GM23338 (cell line): ENCODE measurements at regions not wholly inside any gene's neighbourhood (a gene's known extent, or its start where the extent isn't known, plus 50 kb on each side); places are given as distances from the start of the nearest gene placed in this dataset.

ENCODE experiments used
- CTCF ChIP-seq, 2 experiments: fragments of 200-600 bp in 1 of 2; sonication (generic) in 1 of 2; conservative IDR thresholded peaks; 2 replicates each; pipeline versions ENCODE4 v1.5.1 to v1.6.1; 2016 to 2017; ENCODE audit warnings: antibody characterized with exemption in 2 of 2, low read depth in 2 of 2, mild to moderate bottlenecking in 2 of 2, moderate library complexity in 1 of 2
- EZH2 ChIP-seq: fragments of 200-600 bp; sonication (generic); IDR thresholded peaks from one replicate; pipeline ENCODE4 v1.8.0; 2017; ENCODE audit warnings: antibody characterized with exemption, mild to moderate bottlenecking, low read depth; ENCODE audit not compliant: unreplicated experiment
- REST ChIP-seq: IDR thresholded peaks from one replicate; pipeline ENCODE4 v1.6.1; 2018; ENCODE audit warnings: antibody characterized with exemption; ENCODE audit not compliant: unreplicated experiment

- no peak for TF ChIP-seq EZH2
- TF ChIP-seq CTCF (conservative IDR thresholded peaks at IDR 0.05; ENCODE audit: low read depth in 2 of 2): no peak
- TF ChIP-seq REST: no peak
These were observed 934.2 kb downstream of the TTLL7 start for GRCh38 chr1:83064589-83065242.
